ENCODE measurements at regions not wholly inside any gene's neighbourhood (a gene's known extent, or its start where the extent isn't known, plus 50 kb on each side); places are given as distances from the start of the nearest gene placed in this dataset.

DNA sequence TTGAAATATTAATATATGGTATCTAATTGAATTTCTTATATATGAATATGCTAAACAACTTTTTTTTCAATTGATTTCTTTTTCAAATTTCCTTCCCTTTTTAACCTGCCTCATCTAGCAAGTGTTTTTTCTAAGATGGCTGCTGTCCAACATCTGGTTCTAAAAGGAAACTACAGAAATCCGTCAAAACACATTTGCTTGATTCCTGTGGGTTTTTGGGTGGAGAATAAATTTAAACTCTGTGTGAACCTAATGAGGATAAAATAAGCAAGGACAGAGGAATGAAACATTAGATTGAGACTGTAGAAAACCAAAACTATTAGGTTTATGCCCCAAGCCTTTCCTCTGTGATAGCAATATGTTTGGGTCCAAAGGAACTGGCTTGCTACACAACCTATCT is 75.5 kb upstream of the STARD3NL start:
- Mint-ChIP-seq H3K4me3 (ENCODE audit: unreplicated experiment) (no peak overlapping the region), H3K36me3 (ENCODE audit: unreplicated experiment) (peaks cover 10% of the 10 kb centered on the region), H3K27ac (ENCODE audit: unreplicated experiment) (no peak overlapping the region), H3K27me3 (ENCODE audit: unreplicated experiment) (no peaks in the 10 kb centered on the region), H3K9me3 (ENCODE audit: unreplicated experiment) (peaks cover 6% of the 10 kb centered on the region), H3K4me1 (ENCODE audit: low read depth, unreplicated experiment) (no peaks in the 10 kb centered on the region)
- DNase-seq, result no peak
- TF ChIP-seq, protein P1, sequence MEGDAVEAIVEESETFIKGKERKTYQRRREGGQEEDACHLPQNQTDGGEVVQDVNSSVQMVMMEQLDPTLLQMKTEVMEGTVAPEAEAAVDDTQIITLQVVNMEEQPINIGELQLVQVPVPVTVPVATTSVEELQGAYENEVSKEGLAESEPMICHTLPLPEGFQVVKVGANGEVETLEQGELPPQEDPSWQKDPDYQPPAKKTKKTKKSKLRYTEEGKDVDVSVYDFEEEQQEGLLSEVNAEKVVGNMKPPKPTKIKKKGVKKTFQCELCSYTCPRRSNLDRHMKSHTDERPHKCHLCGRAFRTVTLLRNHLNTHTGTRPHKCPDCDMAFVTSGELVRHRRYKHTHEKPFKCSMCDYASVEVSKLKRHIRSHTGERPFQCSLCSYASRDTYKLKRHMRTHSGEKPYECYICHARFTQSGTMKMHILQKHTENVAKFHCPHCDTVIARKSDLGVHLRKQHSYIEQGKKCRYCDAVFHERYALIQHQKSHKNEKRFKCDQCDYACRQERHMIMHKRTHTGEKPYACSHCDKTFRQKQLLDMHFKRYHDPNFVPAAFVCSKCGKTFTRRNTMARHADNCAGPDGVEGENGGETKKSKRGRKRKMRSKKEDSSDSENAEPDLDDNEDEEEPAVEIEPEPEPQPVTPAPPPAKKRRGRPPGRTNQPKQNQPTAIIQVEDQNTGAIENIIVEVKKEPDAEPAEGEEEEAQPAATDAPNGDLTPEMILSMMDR (IDR thresholded peaks at IDR 0.05; ENCODE audit: partially characterized antibody, unreplicated experiment), result no peak

DNA sequence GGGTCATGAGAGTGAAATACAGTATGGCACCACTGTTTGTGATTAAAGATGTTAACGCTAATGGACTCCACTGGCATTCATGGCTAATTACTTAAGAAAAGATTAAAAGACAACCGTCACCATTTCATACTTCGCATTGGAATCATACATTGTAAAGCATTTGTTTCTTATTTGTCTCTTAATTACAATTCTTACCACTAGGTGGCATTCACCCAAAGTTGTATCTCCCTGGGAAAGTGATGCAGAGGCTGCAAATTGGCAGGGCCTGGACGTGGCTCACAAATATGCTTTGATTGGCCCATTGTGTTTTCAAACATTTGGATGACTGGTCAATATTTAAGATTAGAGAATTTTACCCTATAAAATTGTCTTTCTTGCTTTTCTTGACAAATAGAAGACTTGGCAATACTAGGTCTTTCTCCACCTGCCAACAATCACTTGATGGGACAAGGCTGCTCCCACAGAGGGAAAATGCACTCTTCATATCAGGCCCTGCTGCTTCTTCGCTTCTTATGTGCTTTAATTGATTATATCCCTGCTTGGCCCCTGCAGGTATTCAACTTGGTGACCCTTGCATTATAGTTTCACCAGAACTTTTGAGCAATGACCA is 72.1 kb upstream of the STARD3NL start:
- no peaks in the 10 kb centered on the region for H3K4me1 Mint-ChIP-seq (ENCODE audit: low read depth, unreplicated experiment)
- H3K27ac Mint-ChIP-seq (ENCODE audit: unreplicated experiment), result no peak overlapping the region
- no peak overlapping the region for H3K4me3 Mint-ChIP-seq (ENCODE audit: unreplicated experiment)
- TF ChIP-seq, protein P1 (IDR thresholded peaks at IDR 0.05; ENCODE audit: partially characterized antibody, unreplicated experiment), result peak; percentile 88
- H3K27me3 Mint-ChIP-seq (ENCODE audit: unreplicated experiment), result no peaks in the 10 kb centered on the region
- peak; percentile 20 for DNase-seq
- no peaks in the 10 kb centered on the region for H3K36me3 Mint-ChIP-seq (ENCODE audit: unreplicated experiment)
- H3K9me3 Mint-ChIP-seq (ENCODE audit: unreplicated experiment), result peaks cover 2% of the 10 kb centered on the region

- Mint-ChIP-seq H3K4me3 (ENCODE audit: unreplicated experiment) (no peak overlapping the region), H3K27me3 (ENCODE audit: unreplicated experiment) (no peaks in the 10 kb centered on the region), H3K9me3 (ENCODE audit: unreplicated experiment) (peaks cover 2% of the 10 kb centered on the region), H3K36me3 (ENCODE audit: unreplicated experiment) (no peaks in the 10 kb centered on the region), H3K27ac (ENCODE audit: unreplicated experiment) (no peak overlapping the region), H3K4me1 (ENCODE audit: low read depth, unreplicated experiment) (no peaks in the 10 kb centered on the region)
- DNase-seq, result peak; percentile 75
- TF ChIP-seq, protein P1 (IDR thresholded peaks at IDR 0.05; ENCODE audit: partially characterized antibody, unreplicated experiment), result peak; percentile 86
These were observed 70.6 kb upstream of the STARD3NL start for GRCh38 chr7:38107486-38107893.

DNA sequence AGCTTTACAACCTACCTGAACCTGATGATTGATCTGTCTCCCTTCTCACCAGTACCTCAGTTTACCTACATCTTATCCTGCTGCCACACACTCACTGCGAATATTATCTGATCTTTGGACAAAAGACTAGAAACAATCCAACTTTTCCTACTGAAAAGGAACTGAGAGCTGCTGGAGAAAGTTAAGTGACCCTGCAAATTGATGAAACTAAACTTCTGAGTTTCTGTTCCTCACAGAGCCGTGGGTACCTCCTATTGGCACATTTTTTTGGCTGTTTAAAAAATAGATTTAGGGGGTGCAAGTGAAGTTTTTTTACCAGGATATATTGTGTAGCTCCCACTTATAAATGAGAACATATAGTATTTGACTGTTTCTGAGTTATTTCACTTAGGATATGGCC is 66.0 kb upstream of the STARD3NL start:
- no peaks in the 10 kb centered on the region for H3K9me3 Mint-ChIP-seq (ENCODE audit: unreplicated experiment)
- no peaks in the 10 kb centered on the region for H3K4me1 Mint-ChIP-seq (ENCODE audit: low read depth, unreplicated experiment)
- no peak overlapping the region for H3K27ac Mint-ChIP-seq (ENCODE audit: unreplicated experiment)
- DNase-seq, result no peak
- no peaks in the 10 kb centered on the region for H3K27me3 Mint-ChIP-seq (ENCODE audit: unreplicated experiment)
- H3K36me3 Mint-ChIP-seq (ENCODE audit: unreplicated experiment), result no peaks in the 10 kb centered on the region
- TF ChIP-seq, protein P1 (IDR thresholded peaks at IDR 0.05; ENCODE audit: partially characterized antibody, unreplicated experiment), result no peak
- no peak overlapping the region for H3K4me3 Mint-ChIP-seq (ENCODE audit: unreplicated experiment)

GRCh38 chr7:38120076-38120475 is 58.0 kb upstream of the STARD3NL start:
- Mint-ChIP-seq H3K4me1 (ENCODE audit: low read depth, unreplicated experiment) (no peaks in the 10 kb centered on the region), H3K4me3 (ENCODE audit: unreplicated experiment) (no peak overlapping the region)

More at GRCh38 chr7:38120076-38120475, 58.0 kb upstream of the STARD3NL start:
- H3K9me3 Mint-ChIP-seq (ENCODE audit: unreplicated experiment), result peaks cover 6% of the 10 kb centered on the region
- H3K36me3 Mint-ChIP-seq (ENCODE audit: unreplicated experiment), result no peaks in the 10 kb centered on the region
- TF ChIP-seq, protein P1 (IDR thresholded peaks at IDR 0.05; ENCODE audit: partially characterized antibody, unreplicated experiment), result no peak
- no peak for DNase-seq
- no peaks in the 10 kb centered on the region for H3K27me3 Mint-ChIP-seq (ENCODE audit: unreplicated experiment)
- no peak overlapping the region for H3K27ac Mint-ChIP-seq (ENCODE audit: unreplicated experiment)
